ENCODE measurements at regions not wholly inside any gene's neighbourhood (a gene's known extent, or its start where the extent isn't known, plus 50 kb on each side); places are given as distances from the start of the nearest gene placed in this dataset.

- Histone ChIP-seq H2AK5ac (ENCODE audit: insufficient read length, low read length) (no peak overlapping the region), H3K4me1 (ENCODE audit: insufficient read depth, low read length) (no peaks in the 10 kb centered on the region; the same call in 1 of the 2 replicates), H3K56ac (ENCODE audit: insufficient read length, low read depth, low read length) (no peak overlapping the region), H3K18ac (ENCODE audit: insufficient read length, low read depth, low read length) (no peak overlapping the region), H3K79me2 (ENCODE audit: insufficient read depth, low read length) (no peaks in the 10 kb centered on the region), H3K27ac (ENCODE audit: insufficient read length, low read depth, low read length) (no peak overlapping the region), H3K79me1 (ENCODE audit: insufficient read depth, low read depth, low read length, poor library complexity, severe bottlenecking) (no peaks in the 10 kb centered on the region), H3K4ac (ENCODE audit: low read depth, low read length) (no peak overlapping the region), H3K14ac (ENCODE audit: insufficient read depth, low read length) (no peak overlapping the region), H3K9me3 (ENCODE audit: control insufficient read depth, low read depth, low read length) (no peaks in the 10 kb centered on the region), H3T11ph (ENCODE audit: low read length) (no peak overlapping the region), H3K4me2 (ENCODE audit: insufficient read depth, insufficient read length, low read length) (no peak overlapping the region), H4K91ac (ENCODE audit: insufficient read length, low read depth, low read length) (no peak overlapping the region), H2BK12ac (ENCODE audit: insufficient read length, low read depth, low read length) (no peak overlapping the region), H3K27me3 (ENCODE audit: insufficient read depth, low read length) (no peaks in the 10 kb centered on the region), H2AFZ (ENCODE audit: low read length) (no peak overlapping the region), H4K8ac (replicated peaks; ENCODE audit: insufficient read length, low read depth, low read length) (no peak overlapping the region), H4K5ac (ENCODE audit: insufficient read length, low read depth, low read length) (no peak overlapping the region), H2BK15ac (ENCODE audit: low read depth, low read length) (no peak overlapping the region), H2BK120ac (ENCODE audit: low read depth, low read length, poor library complexity, severe bottlenecking) (no peak overlapping the region), H3K23ac (ENCODE audit: insufficient read length, low read depth, low read length) (no peak overlapping the region), H3K9ac (ENCODE audit: extremely low read depth, insufficient read length, low read length) (no peak overlapping the region), H4K20me1 (ENCODE audit: control insufficient read depth, insufficient read depth, insufficient read length) (no peaks in the 10 kb centered on the region), H2BK5ac (ENCODE audit: insufficient read length, low read length) (no peak overlapping the region), H2BK20ac (ENCODE audit: low read depth, low read length, poor library complexity, severe bottlenecking) (no peak overlapping the region), H3K23me2 (ENCODE audit: insufficient read length, low read depth, low read length, poor library complexity, severe bottlenecking) (no peaks in the 10 kb centered on the region)
- no peak overlapping the region for H3K4me3 Mint-ChIP-seq
- no CpG with 5 or more reads among the region's 5 CpGs for WGBS (ENCODE audit: extremely low coverage, insufficient read length, low lambda C conversion rate)
- H3K9me3 Mint-ChIP-seq, result no peaks in the 10 kb centered on the region
- peaks cover 14% of the 10 kb centered on the region for H3K27me3 Mint-ChIP-seq (ENCODE audit: low read depth)
- H3K36me3 Mint-ChIP-seq (ENCODE audit: insufficient read depth in 1 of 3, low read depth in 3 of 3), result no peaks in the 10 kb centered on the region
- H3K4me1 Mint-ChIP-seq, result peaks cover 9 to 10% of the 10 kb centered on the region in 2 experiments
- TF ChIP-seq, protein P1, sequence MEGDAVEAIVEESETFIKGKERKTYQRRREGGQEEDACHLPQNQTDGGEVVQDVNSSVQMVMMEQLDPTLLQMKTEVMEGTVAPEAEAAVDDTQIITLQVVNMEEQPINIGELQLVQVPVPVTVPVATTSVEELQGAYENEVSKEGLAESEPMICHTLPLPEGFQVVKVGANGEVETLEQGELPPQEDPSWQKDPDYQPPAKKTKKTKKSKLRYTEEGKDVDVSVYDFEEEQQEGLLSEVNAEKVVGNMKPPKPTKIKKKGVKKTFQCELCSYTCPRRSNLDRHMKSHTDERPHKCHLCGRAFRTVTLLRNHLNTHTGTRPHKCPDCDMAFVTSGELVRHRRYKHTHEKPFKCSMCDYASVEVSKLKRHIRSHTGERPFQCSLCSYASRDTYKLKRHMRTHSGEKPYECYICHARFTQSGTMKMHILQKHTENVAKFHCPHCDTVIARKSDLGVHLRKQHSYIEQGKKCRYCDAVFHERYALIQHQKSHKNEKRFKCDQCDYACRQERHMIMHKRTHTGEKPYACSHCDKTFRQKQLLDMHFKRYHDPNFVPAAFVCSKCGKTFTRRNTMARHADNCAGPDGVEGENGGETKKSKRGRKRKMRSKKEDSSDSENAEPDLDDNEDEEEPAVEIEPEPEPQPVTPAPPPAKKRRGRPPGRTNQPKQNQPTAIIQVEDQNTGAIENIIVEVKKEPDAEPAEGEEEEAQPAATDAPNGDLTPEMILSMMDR (conservative IDR thresholded peaks at IDR 0.05), result no peak
- no peak for DNase-seq
- H3K27ac Mint-ChIP-seq, result no peak overlapping the region
These were observed 630.1 kb downstream of the IRX1 start for GRCh38 chr5:4225741-4226140.

Measured in H9 (cell line).